ENCODE measurements at regions not wholly inside any gene's neighbourhood (a gene's known extent, or its start where the extent isn't known, plus 50 kb on each side); places are given as distances from the start of the nearest gene placed in this dataset.

GRCh38 chr13:109599901-109600657 is 186.3 kb downstream of the IRS2 start:
- H3K9me3 ChIP-seq, result no peaks in the 10 kb centered on the region

GRCh38 chr13:109595471-109595870 is 190.9 kb downstream of the IRS2 start:
- H3K36me3 ChIP-seq, result no peaks in the 10 kb centered on the region
- no peak overlapping the region for H3K27ac ChIP-seq
- no peak overlapping the region for H3K4me3 ChIP-seq (ENCODE audit: low read depth in 1 of 2, low read length in 1 of 2)
- peaks cover 0 to 10% of the 10 kb centered on the region in 2 experiments for H3K4me1 ChIP-seq (ENCODE audit: control insufficient read depth in 1 of 2, insufficient read depth in 1 of 2, low read depth in 1 of 2, low read length in 1 of 2)
- H3K27me3 ChIP-seq, result peaks cover 3% of the 10 kb centered on the region
- TF ChIP-seq CTCF (IDR thresholded peaks at IDR 0.05), result no peak
- H3K9me3 ChIP-seq, result no peaks in the 10 kb centered on the region

More at GRCh38 chr13:109599901-109600657, 186.3 kb downstream of the IRS2 start:
- Histone ChIP-seq H3K27me3 (peaks cover 3% of the 10 kb centered on the region), H3K4me1 (ENCODE audit: control insufficient read depth in 1 of 2, insufficient read depth in 1 of 2, low read depth in 1 of 2, low read length in 1 of 2) (peaks cover 0 to 10% of the 10 kb centered on the region in 2 experiments), H3K27ac (no peak overlapping the region), H3K36me3 (no peaks in the 10 kb centered on the region), H3K4me3 (ENCODE audit: low read depth in 1 of 2, low read length in 1 of 2) (no peak overlapping the region)
- no peak for TF ChIP-seq CTCF (IDR thresholded peaks at IDR 0.05)

GRCh38 chr13:109593230-109593629 is 193.2 kb downstream of the IRS2 start:
- TF ChIP-seq CTCF (IDR thresholded peaks at IDR 0.05), result no peak
- no peak overlapping the region for H3K4me3 ChIP-seq (ENCODE audit: low read depth in 1 of 2, low read length in 1 of 2)
- no peaks in the 10 kb centered on the region for H3K9me3 ChIP-seq
- H3K36me3 ChIP-seq, result no peaks in the 10 kb centered on the region
- no peak overlapping the region for H3K27ac ChIP-seq
- no peaks in the 10 kb centered on the region for H3K4me1 ChIP-seq (ENCODE audit: control insufficient read depth in 1 of 2, insufficient read depth in 1 of 2, low read depth in 1 of 2, low read length in 1 of 2)
- H3K27me3 ChIP-seq, result no peaks in the 10 kb centered on the region

- no peaks in the 10 kb centered on the region for H3K27me3 ChIP-seq
- H3K36me3 ChIP-seq, result no peaks in the 10 kb centered on the region
- H3K4me3 ChIP-seq (ENCODE audit: low read depth in 1 of 2, low read length in 1 of 2), result no peak overlapping the region
- H3K27ac ChIP-seq, result no peak overlapping the region
- TF ChIP-seq CTCF (IDR thresholded peaks at IDR 0.05), result no peak
- no peaks in the 10 kb centered on the region for H3K4me1 ChIP-seq (ENCODE audit: control insufficient read depth in 1 of 2, insufficient read depth in 1 of 2, low read depth in 1 of 2, low read length in 1 of 2)
- H3K9me3 ChIP-seq, result no peaks in the 10 kb centered on the region
Measured at GRCh38 chr13:109592770-109593169, 193.6 kb downstream of the IRS2 start.

- no peak overlapping the region for H3K4me3 ChIP-seq (ENCODE audit: low read depth in 1 of 2, low read length in 1 of 2)
- no peaks in the 10 kb centered on the region for H3K27me3 ChIP-seq
- no peaks in the 10 kb centered on the region for H3K36me3 ChIP-seq
- no peak for TF ChIP-seq CTCF (IDR thresholded peaks at IDR 0.05)
- H3K4me1 ChIP-seq (ENCODE audit: control insufficient read depth in 1 of 2, insufficient read depth in 1 of 2, low read depth in 1 of 2, low read length in 1 of 2), result peaks cover 0 to 2% of the 10 kb centered on the region in 2 experiments
- no peaks in the 10 kb centered on the region for H3K9me3 ChIP-seq
- H3K27ac ChIP-seq, result no peak overlapping the region
Measured at GRCh38 chr13:109587689-109588088, 198.7 kb downstream of the IRS2 start.

Measured in neutrophil (primary cell).